HUDEP-2 (cell line): ENCODE measurements at regions not wholly inside any gene's neighbourhood (a gene's known extent, or its start where the extent isn't known, plus 50 kb on each side); places are given as distances from the start of the nearest gene placed in this dataset.
"Not testable (repeated sequence)": the region's sequence is repeated elsewhere in the genome, so short reads cannot be mapped to it uniquely, and the experiment has no call there.

Experiments
- DNase-seq, 76 experiments: peaks; one replicate each; lab custom pipeline; 2025; ENCODE audit not compliant: unreplicated experiment in 76 of 76; lab: John Stamatoyannopoulos, UW

GRCh38 chr18:78421392-78421791 lies 558.2 kb upstream of the SALL3 start:
- DNase-seq: no peak

DNA sequence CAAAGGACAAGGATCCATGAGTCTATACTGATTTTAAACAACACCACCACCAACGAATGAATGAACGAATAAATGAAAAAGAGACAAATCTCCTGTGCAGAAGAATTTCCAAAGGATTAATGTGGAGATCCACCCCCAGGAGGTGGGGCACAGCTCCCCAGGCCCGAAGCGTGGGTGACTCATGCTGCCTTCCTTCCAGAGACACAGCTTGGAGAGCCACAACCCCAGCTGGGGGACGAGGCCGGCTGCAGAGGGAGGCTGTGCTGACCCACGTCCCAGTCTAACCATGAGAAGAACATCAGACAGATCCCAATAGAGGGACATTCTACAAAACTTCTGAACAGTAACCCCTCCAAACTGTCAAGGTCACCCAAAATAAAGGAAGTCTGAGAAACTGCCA lies 557.3 kb upstream of the SALL3 start:
- DNase-seq: no peak

DNA sequence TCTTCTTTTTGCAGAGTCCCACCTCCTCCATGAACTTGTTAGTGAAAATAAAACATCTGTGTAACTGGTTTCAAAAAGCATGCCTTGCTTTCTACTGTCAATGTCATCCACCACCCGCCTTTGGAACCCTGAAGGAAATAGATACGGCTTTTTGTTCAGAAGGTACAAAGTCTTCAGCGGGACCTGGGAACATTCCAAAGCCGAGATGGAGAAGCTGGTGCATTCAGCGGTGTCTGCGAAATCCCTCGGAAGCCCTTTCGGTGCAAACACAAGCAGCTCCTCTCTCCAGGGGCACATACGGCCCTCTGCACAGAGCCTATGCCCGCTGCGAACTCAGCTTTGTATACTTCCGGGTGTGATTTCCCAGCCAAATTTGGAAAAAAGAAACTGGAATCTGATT lies 555.8 kb upstream of the SALL3 start:
- no peak for DNase-seq

DNA sequence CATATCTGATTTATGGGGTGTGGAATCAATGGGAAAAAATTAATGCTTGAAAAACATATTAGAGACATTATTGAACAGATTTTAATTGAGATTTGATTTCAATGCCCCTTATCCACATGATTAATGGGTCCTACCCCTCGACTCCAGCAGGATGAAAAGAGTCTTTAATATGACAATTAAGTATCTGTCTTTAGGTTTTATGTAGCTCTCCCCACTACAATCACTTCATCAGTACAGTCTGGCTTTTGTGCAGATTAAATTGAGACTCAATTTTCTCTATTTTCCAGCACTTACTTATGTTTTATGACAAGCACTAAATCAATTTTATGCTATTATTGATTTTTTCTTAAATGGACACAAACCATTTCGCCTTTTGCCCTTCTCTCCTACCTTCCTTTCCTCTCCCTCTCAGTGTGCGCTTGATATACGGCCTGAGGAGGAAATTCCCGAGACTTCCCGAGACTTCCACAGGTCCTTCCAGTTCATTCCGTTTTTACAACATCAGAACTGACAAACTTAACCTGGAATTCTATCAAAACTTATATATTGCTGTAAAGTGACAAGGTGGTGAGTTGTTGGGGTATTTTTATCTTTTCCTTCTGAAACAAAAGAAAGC lies 555.1 kb upstream of the SALL3 start:
- DNase-seq: no peak

DNA sequence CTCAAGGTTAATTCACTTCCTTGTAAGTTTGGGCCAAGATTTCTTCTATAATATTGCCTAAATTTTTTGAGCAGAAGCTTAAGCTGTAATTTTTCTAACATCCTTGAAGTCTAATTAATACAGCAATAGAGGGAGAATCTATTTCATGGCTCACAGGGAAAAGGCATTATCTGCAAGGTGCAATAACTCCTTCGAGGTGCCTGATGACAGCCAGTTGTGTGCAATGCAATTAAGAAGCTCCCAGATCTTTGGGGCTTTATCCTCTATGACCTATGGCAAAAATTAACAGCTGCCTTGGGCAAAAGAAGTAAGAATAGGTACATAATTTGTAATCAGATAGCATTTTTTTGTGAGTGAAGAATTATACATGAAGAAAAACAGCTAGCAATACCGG lies 554.6 kb upstream of the SALL3 start:
- no peak for DNase-seq

DNA sequence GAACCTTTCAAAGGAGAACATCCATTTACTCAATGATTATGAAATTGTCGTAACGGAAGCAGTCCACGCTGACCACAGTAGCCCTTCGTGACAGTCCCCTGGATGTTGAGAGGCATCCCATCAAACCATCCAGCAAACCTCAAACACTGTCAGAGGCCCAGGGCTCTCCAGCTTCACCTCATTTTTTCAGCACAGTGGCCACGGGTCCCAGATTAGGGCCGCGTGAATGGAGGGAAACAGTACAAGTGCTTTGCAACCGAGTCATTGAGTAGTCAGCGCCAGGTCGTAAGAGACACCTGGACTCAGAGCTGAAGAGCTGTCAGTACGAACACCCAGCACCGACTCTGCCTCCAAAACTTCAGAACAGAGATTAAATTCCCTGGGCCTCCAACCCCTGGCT lies 552.5 kb upstream of the SALL3 start:
- DNase-seq: no peak

GRCh38 chr18:78429127-78430108 lies 550.2 kb upstream of the SALL3 start:
- DNase-seq: no peak

GRCh38 chr18:78430131-78430758 lies 549.4 kb upstream of the SALL3 start:
- no peak for DNase-seq

DNA sequence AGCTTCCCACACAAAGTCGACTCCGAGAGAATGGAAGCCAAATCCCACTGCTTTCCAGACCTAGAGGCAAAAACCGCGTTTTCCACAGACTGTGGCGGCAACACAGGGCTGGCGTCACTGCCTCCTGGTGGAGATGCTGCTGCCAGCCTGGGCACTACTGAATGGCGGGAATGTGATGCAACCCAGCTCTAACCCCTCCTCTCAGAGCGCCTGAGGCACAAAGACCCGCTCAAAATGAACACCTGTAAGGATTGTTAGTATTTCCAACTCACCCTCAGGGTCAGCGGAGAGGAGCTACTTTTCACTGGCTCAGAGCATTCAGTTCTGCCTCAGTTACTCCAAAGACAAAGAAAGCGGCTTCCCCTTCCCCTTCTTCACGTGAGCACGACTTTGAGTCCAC lies 548.0 kb upstream of the SALL3 start:
- DNase-seq: no peak

DNA sequence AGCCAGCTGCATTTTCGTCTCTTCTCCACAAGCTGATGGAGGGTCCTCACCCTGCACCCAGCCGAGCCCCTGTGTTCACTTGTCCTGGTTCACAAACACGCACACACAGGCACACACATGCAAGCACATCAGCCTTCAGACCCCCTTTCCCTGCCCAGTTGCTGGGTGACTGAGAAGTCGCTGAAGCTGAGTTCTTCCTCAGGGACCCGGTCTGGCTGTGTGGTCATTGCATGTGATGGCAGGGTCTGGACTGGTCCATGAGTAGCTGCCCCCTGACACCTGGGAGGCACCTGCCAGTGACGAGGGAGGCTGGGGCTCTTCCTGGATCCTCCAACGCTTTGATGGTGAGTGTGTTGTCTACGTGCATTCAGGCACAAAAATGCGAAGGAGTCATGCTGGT lies 546.1 kb upstream of the SALL3 start:
- DNase-seq: no peak

GRCh38 chr18:78436110-78436509 lies 543.5 kb upstream of the SALL3 start:
- DNase-seq: no peak

DNA sequence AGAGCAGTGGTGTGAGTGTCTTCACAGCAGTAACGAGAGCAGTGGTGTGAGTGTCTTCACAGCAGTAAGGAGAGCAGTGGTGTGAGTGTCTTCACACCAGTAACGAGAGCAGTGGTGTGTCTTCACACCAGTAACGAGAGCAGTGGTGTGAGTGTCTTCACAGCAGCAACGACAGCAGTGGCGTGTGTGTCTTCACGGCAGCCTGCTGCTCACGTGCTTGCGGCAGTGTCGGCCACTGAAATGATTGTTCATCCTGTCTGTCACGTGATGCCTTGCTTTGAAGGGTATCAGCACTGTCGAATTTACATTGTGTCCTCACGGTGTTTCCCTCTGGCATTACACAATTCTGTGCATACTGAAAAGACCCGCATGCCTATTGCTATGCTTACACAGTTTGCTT lies 541.4 kb upstream of the SALL3 start:
- not testable (repeated sequence) for DNase-seq

GRCh38 chr18:78445880-78446279 lies 533.7 kb upstream of the SALL3 start:
- no peak for DNase-seq

GRCh38 chr18:78447211-78447610 lies 532.4 kb upstream of the SALL3 start:
- no peak for DNase-seq

- peak in 1 of 76 experiments; percentile 10 for DNase-seq
These were observed 531.5 kb upstream of the SALL3 start for GRCh38 chr18:78448106-78448505.

- no peak for DNase-seq
These were observed 531.0 kb upstream of the SALL3 start for GRCh38 chr18:78448591-78448990.

DNA sequence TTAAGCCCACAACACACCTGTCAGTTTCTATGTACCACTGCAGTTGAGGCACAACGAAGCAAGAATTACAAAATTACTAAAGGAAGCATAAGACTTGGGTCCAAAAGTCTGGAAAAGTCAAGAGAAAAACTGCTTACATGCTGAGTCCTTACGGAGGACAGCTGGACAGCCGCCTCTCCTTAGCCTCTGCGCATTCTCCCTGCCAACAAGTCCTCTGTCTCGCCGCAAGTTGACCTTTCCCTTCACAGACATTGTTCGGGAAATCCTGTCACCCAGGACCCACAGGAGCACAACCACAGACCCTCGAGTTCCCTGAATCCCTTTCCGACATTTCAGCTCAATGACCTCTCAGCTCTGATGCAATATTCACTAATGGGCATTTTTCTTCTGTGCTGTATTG lies 525.4 kb upstream of the SALL3 start:
- DNase-seq: no peak

DNA sequence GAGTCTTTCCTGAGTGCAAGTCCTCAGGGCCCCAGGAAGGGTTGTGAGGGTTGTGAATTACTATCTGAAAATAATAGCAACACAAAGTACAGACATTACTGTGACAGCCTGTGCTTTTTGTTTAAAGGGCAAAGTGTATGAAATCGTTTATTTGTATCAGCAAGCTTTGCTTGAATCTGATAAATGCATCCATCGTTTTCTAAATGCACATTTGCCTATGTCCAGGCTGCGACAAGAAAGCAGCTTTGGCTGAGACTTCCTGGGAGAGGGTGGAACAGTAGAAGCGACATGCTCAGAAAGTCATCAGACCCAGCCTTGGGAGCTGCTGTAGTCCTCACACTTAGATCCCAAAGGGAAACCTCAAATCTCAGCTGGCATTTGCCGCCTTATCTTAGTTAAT lies 524.2 kb upstream of the SALL3 start:
- DNase-seq: no peak

DNA sequence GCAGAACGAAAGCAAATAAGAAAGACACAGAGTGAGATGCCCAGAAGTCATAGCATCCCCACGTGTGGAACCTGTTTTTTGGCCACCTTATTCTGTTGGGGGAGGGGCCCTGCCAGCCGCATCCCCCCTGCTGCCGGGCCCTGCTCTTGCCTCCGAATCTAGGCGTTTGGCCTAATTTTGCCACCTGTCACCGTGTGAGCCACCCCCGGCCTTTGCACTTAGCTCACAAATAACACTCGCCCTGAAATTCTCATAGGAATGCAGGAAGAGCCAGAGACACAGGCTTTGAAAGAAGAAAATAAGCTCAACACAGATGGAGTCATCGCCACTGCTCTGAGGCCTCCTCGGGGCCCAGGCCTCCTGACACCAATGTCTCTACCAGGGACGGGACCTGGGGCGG lies 522.6 kb upstream of the SALL3 start:
- no peak for DNase-seq

DNA sequence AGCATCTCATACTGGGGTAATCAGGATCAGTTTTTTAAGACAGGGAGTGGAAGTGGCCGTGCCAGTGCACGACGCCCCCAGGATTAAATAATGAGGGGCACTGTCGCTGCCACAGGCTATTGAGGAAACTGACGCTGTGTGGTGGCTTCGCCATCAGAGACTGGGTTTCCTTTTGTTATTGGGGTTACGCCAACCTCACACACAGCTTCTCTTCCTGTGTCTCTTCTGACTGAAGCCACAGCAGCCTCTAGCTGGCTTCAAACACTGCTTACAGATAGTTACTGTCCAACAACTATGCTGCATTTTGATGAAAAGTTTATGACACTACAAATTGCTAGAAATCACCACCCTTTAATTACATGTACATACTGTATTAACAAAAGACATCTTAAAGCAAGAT lies 521.9 kb upstream of the SALL3 start:
- no peak for DNase-seq

DNA sequence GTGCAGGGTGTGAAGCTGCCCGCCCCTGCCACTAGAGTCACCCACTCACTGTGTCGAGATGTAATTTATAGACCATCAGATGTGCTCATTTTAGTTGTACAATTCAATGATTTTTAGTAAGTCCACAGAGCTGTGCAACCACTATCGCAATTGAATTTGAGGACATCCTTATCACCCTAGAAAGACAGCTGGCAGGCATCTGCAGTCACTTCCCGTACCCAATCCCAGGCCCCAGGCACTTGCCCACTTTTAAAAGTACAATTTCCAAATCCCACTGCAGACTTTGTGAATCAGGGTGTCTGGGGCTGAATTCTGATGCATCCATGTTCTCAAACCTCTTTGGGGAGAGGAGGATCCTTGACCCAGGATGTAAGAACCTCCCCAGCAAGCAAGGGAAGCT lies 521.3 kb upstream of the SALL3 start:
- no peak for DNase-seq

- DNase-seq: no peak
These were observed 520.0 kb upstream of the SALL3 start for GRCh38 chr18:78459668-78460067.
